ENCODE measurements at regions not wholly inside any gene's neighbourhood (a gene's known extent, or its start where the extent isn't known, plus 50 kb on each side); places are given as distances from the start of the nearest gene placed in this dataset.

- Histone ChIP-seq H4K5ac (ENCODE audit: low read depth, low read length) (no peak overlapping the region), H3K56ac (ENCODE audit: extremely low read depth, insufficient read depth, low read length) (no peak overlapping the region), H2AK9ac (replicated peaks; ENCODE audit: low read depth, low read length, poor library complexity) (no peak overlapping the region), H2AK5ac (ENCODE audit: low read depth, low read length) (no peak overlapping the region), H2BK120ac (ENCODE audit: low read depth, low read length) (no peak overlapping the region), H3K9me1 (ENCODE audit: insufficient read depth, low read length) (no peaks in the 10 kb centered on the region), H3K27me3 (ENCODE audit: control insufficient read depth, insufficient read depth, low read length) (no peaks in the 10 kb centered on the region), H3K23ac (ENCODE audit: low read depth, low read length) (no peak overlapping the region), H2BK20ac (ENCODE audit: low read depth, low read length) (no peak overlapping the region), H3K4me1 (ENCODE audit: control insufficient read depth, insufficient read depth, low read length) (no peaks in the 10 kb centered on the region), H3K4me3 (ENCODE audit: insufficient read depth, low read depth, low read length) (no peak overlapping the region), H3K9me3 (ENCODE audit: control insufficient read depth, insufficient read depth, low read length) (no peaks in the 10 kb centered on the region), H3K27ac (ENCODE audit: insufficient read depth, low read length) (no peak overlapping the region), H3K9ac (ENCODE audit: low read depth, low read length) (no peak overlapping the region), H3K36me3 (ENCODE audit: control insufficient read depth, insufficient read depth, low read length) (no peaks in the 10 kb centered on the region), H2AFZ (replicated peaks; ENCODE audit: low read length, poor library complexity) (no peak overlapping the region), H3K4me2 (ENCODE audit: low read depth, low read length) (no peak overlapping the region), H3K14ac (replicated peaks; ENCODE audit: low read depth, low read length) (no peak overlapping the region), H4K8ac (ENCODE audit: low read depth in 2 of 2, low read length in 2 of 2) (no peak overlapping the region), H2BK5ac (ENCODE audit: low read depth, low read length, poor library complexity, severe bottlenecking) (no peak overlapping the region), H2BK15ac (ENCODE audit: low read depth, low read length) (no peak overlapping the region), H4K91ac (ENCODE audit: insufficient read depth, low read depth, low read length) (no peak overlapping the region), H3K4ac (ENCODE audit: low read depth, low read length) (no peak overlapping the region), H3K79me1 (ENCODE audit: low read depth in 1 of 2, low read length in 2 of 2) (no peaks in the 10 kb centered on the region), H4K20me1 (ENCODE audit: insufficient read depth, low read length) (no peaks in the 10 kb centered on the region), H3K18ac (ENCODE audit: low read depth, low read length) (no peak overlapping the region)
- dilution Hi-C loops (cut with HindIII; ENCODE audit: low sequenced_read_pairs, unreplicated experiment) (no loop called here), in situ Hi-C loops (cut with MboI; ENCODE audit: low sequenced_read_pairs) (no loop called here), intact Hi-C loops (cut with micrococcal nuclease) (no loop called here)
- CTCF ChIA-PET, result no interaction called here
- ATAC-seq (ENCODE audit: low read depth) (no peak), DNase-seq (no peak)
- TF ChIP-seq FOS (IDR thresholded peaks at IDR 0.05; ENCODE audit: low read depth, low read length) (no peak), MAZ (IDR thresholded peaks at IDR 0.05; ENCODE audit: borderline replicate concordance, low read depth, low read length) (no peak), NFE2L2 (IDR thresholded peaks at IDR 0.05; ENCODE audit: low read depth, low read length) (no peak), RFX5 (IDR thresholded peaks at IDR 0.05; ENCODE audit: low read depth, low read length) (no peak), RCOR1 (IDR thresholded peaks at IDR 0.05; ENCODE audit: insufficient replicate concordance, low read length) (no peak), USF2 (IDR thresholded peaks at IDR 0.05; ENCODE audit: low read depth, low read length) (no peak), POLR2A (IDR thresholded peaks at IDR 0.05; ENCODE audit: low read depth, low read length) (no peak), MAFK (IDR thresholded peaks at IDR 0.05; ENCODE audit: low read depth, low read length) (no peak), MXI1 (IDR thresholded peaks at IDR 0.05; ENCODE audit: borderline replicate concordance, low read depth, low read length) (no peak), BHLHE40 (IDR thresholded peaks at IDR 0.05; ENCODE audit: low read depth, low read length) (no peak)
- TF ChIP-seq, protein P1, sequence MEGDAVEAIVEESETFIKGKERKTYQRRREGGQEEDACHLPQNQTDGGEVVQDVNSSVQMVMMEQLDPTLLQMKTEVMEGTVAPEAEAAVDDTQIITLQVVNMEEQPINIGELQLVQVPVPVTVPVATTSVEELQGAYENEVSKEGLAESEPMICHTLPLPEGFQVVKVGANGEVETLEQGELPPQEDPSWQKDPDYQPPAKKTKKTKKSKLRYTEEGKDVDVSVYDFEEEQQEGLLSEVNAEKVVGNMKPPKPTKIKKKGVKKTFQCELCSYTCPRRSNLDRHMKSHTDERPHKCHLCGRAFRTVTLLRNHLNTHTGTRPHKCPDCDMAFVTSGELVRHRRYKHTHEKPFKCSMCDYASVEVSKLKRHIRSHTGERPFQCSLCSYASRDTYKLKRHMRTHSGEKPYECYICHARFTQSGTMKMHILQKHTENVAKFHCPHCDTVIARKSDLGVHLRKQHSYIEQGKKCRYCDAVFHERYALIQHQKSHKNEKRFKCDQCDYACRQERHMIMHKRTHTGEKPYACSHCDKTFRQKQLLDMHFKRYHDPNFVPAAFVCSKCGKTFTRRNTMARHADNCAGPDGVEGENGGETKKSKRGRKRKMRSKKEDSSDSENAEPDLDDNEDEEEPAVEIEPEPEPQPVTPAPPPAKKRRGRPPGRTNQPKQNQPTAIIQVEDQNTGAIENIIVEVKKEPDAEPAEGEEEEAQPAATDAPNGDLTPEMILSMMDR (conservative IDR thresholded peaks at IDR 0.05; ENCODE audit: low read depth, low read length), result no peak
- TF ChIP-seq, protein P2, sequence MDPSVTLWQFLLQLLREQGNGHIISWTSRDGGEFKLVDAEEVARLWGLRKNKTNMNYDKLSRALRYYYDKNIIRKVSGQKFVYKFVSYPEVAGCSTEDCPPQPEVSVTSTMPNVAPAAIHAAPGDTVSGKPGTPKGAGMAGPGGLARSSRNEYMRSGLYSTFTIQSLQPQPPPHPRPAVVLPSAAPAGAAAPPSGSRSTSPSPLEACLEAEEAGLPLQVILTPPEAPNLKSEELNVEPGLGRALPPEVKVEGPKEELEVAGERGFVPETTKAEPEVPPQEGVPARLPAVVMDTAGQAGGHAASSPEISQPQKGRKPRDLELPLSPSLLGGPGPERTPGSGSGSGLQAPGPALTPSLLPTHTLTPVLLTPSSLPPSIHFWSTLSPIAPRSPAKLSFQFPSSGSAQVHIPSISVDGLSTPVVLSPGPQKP (IDR thresholded peaks at IDR 0.05; ENCODE audit: borderline replicate concordance, low read depth, low read length), result no peak
- BruUV-seq (replicated peaks), result no TSS peak
- POLR2A ChIA-PET (ENCODE audit: unreplicated experiment), result no interaction called here
- no CpG with 5 or more reads among the region's 3 CpGs for WGBS, 2 experiments (ENCODE audit: extremely low coverage in 2 of 2, insufficient read length in 1 of 2)
These were observed 198.0 kb upstream of the HTR2A start for GRCh38 chr13:47094734-47095434.
